Breast epithelium (tissue), 3 donors: ENCODE measurements at regions not wholly inside any gene's neighbourhood (a gene's known extent, or its start where the extent isn't known, plus 50 kb on each side); places are given as distances from the start of the nearest gene placed in this dataset.

Experiments used
- CTCF ChIP-seq, 3 donors: fragments of 450-650 bp; IDR thresholded peaks; one replicate each; pipeline ENCODE4 v1.5.1; 2016 to 2017; ENCODE audit warnings: antibody characterized with exemption in 3 of 3, mild to moderate bottlenecking in 3 of 3, moderate library complexity in 3 of 3
- POLR2A ChIP-seq: fragments of 450-650 bp; IDR thresholded peaks from one replicate; pipeline ENCODE4 v1.6.1; 2016; ENCODE audit warnings: antibody characterized with exemption, mild to moderate bottlenecking, moderate library complexity
- POLR2AphosphoS5 ChIP-seq, 3 donors: sonication (generic); formaldehyde crosslinking; IDR thresholded peaks; one replicate each; pipeline ENCODE4 v1.6.1; 2017; ENCODE audit warnings: antibody characterized with exemption in 3 of 3

- TF ChIP-seq CTCF (IDR thresholded peaks at IDR 0.05) (no peak), POLR2AphosphoS5 (IDR thresholded peaks at IDR 0.05) (no peak), POLR2A (no peak)
Measured at GRCh38 chr11:80194016-80194415, 753.2 kb upstream of the TENM4 start.
